HEK293 (cell line): ENCODE measurements at regions not wholly inside any gene's neighbourhood (a gene's known extent, or its start where the extent isn't known, plus 50 kb on each side); places are given as distances from the start of the nearest gene placed in this dataset.

Experiments used
- CTCF ChIA-PET: fragments of 350-600 bp; formaldehyde crosslinking; extraction: SDS; loops from one replicate; lab custom pipeline; 2021; ENCODE audit warnings: antibody characterized with exemption; lab: Yijun Ruan, JAX
- POLR2A ChIA-PET: fragments of 300-600 bp; formaldehyde crosslinking; extraction: SDS; loops from one replicate; lab custom pipeline; 2020; ENCODE audit warnings: antibody characterized with exemption, inconsistent platforms; lab: Yijun Ruan, JAX
- H3K27ac ChIP-seq: fragments of 200-500 bp; sonication (Bioruptor generic); 2 replicates; pipeline ENCODE4 v1.5.1; 2014; ENCODE audit warnings: low read depth, low read length, control low read depth, inconsistent platforms; ENCODE audit errors: extremely low read depth
- H3K36me3 ChIP-seq, 2 experiments: fragments of 200-500 bp in 1 of 2; sonication (Bioruptor generic) in 1 of 2; 1 replicate in 1 of 2; 2 replicates in 1 of 2; pipeline ENCODE4 v1.5.1; 2014 to 2017; ENCODE audit warnings: inconsistent platforms in 2 of 2, low read length in 2 of 2; ENCODE audit not compliant: control insufficient read depth in 2 of 2, insufficient read depth in 1 of 2
- H3K4me1 ChIP-seq: fragments of 200-500 bp; sonication (Bioruptor generic); 2 replicates; pipeline ENCODE4 v1.5.1; 2014; ENCODE audit warnings: mild to moderate bottlenecking, low read length, inconsistent platforms; ENCODE audit not compliant: control insufficient read depth, insufficient read depth
- H3K4me3 ChIP-seq: 2 replicates; pipeline ENCODE4 v1.5.1; 2011; ENCODE audit warnings: low read depth, mild to moderate bottlenecking, control low read depth, low read length, moderate library complexity
- H3K9me3 ChIP-seq: fragments of 200-500 bp; sonication (Bioruptor generic); 2 replicates; pipeline ENCODE4 v1.5.1; 2014; ENCODE audit warnings: low read depth, low read length, inconsistent platforms; ENCODE audit not compliant: control insufficient read depth, insufficient read depth
- EGR2 ChIP-seq: fragments of 450-650 bp; formaldehyde crosslinking; IDR thresholded peaks from 2 replicates; pipeline ENCODE4 v1.5.1; 2016; ENCODE audit warnings: low read depth, missing biosample characterization, missing genetic modification characterization
- HOXA7 ChIP-seq: sonication (generic); formaldehyde crosslinking; IDR thresholded peaks from 2 replicates; pipeline ENCODE4 v1.8.1; 2022; ENCODE audit warnings: missing genetic modification reagents, borderline replicate concordance
- HOXD13 ChIP-seq: sonication (generic); formaldehyde crosslinking; IDR thresholded peaks from 2 replicates; pipeline ENCODE4 v1.8.0; 2022; ENCODE audit warnings: missing genetic modification reagents, borderline replicate concordance
- KLF1 ChIP-seq: fragments of 450-650 bp; formaldehyde crosslinking; IDR thresholded peaks from 2 replicates; pipeline ENCODE4 v1.5.1; 2016; ENCODE audit warnings: missing biosample characterization, missing genetic modification characterization
- KLF10 ChIP-seq: fragments of 450-650 bp; IDR thresholded peaks from 2 replicates; pipeline ENCODE4 v1.5.1; 2018; ENCODE audit warnings: missing biosample characterization, mild to moderate bottlenecking, missing genetic modification characterization
- MZF1 ChIP-seq: fragments of 450-650 bp; formaldehyde crosslinking; IDR thresholded peaks from 2 replicates; pipeline ENCODE4 v1.5.1; 2017; ENCODE audit warnings: missing biosample characterization, missing genetic modification characterization, borderline replicate concordance
- OSR2 ChIP-seq: fragments of 450-650 bp; formaldehyde crosslinking; IDR thresholded peaks from 2 replicates; pipeline ENCODE4 v1.5.1; 2016; ENCODE audit warnings: missing biosample characterization, missing genetic modification characterization
- SCRT1 ChIP-seq: fragments of 450-650 bp; formaldehyde crosslinking; IDR thresholded peaks from 2 replicates; pipeline ENCODE4 v1.5.1; 2016; ENCODE audit warnings: missing biosample characterization, missing genetic modification characterization, borderline replicate concordance
- SCRT2 ChIP-seq: fragments of 450-650 bp; formaldehyde crosslinking; IDR thresholded peaks from 2 replicates; pipeline ENCODE4 v1.5.1; 2016; ENCODE audit warnings: missing biosample characterization, missing genetic modification characterization
- SP7 ChIP-seq: fragments of 450-650 bp; formaldehyde crosslinking; IDR thresholded peaks from 2 replicates; pipeline ENCODE4 v1.5.1; 2016; ENCODE audit warnings: missing biosample characterization, missing genetic modification characterization
- WT1 ChIP-seq: fragments of 450-650 bp; formaldehyde crosslinking; IDR thresholded peaks from 2 replicates; pipeline ENCODE4 v1.5.1; 2016; ENCODE audit warnings: missing biosample characterization, missing genetic modification characterization
- ZBTB44 ChIP-seq: fragments of 450-650 bp; IDR thresholded peaks from 2 replicates; pipeline ENCODE4 v1.5.1; 2018; ENCODE audit warnings: missing biosample characterization, mild to moderate bottlenecking, missing genetic modification characterization
- ZNF311 ChIP-seq: fragments of 450-650 bp; formaldehyde crosslinking; IDR thresholded peaks from 2 replicates; pipeline ENCODE4 v1.5.1; 2017; ENCODE audit warnings: missing biosample characterization, missing genetic modification characterization, borderline replicate concordance
- ZNF558 ChIP-seq: fragments of 450-650 bp; formaldehyde crosslinking; IDR thresholded peaks from 2 replicates; pipeline ENCODE4 v1.5.1; 2016; ENCODE audit warnings: missing biosample characterization, missing genetic modification characterization
- ZNF654 ChIP-seq: fragments of 450-650 bp; formaldehyde crosslinking; IDR thresholded peaks from 2 replicates; pipeline ENCODE4 v1.5.1; 2016; ENCODE audit warnings: low read depth, missing biosample characterization, missing genetic modification characterization
- ZNF76 ChIP-seq: fragments of 450-650 bp; formaldehyde crosslinking; IDR thresholded peaks from 2 replicates; pipeline ENCODE4; 2016; ENCODE audit warnings: low read depth, missing biosample characterization, missing genetic modification characterization, borderline replicate concordance
- ZNF768 ChIP-seq: fragments of 450-650 bp; formaldehyde crosslinking; IDR thresholded peaks from 2 replicates; pipeline ENCODE4 v1.5.1; 2018; ENCODE audit warnings: missing biosample characterization, mild to moderate bottlenecking, missing genetic modification characterization
- ZNF785 ChIP-seq: fragments of 450-650 bp; formaldehyde crosslinking; IDR thresholded peaks from 2 replicates; pipeline ENCODE4 v1.5.1; 2016; ENCODE audit warnings: missing biosample characterization, missing genetic modification characterization
- TF ChIP-seq, protein P1 (sequence below): fragments of 450-650 bp; formaldehyde crosslinking; IDR thresholded peaks from 2 replicates; pipeline ENCODE4 v1.5.0; 2017; ENCODE audit warnings: missing biosample characterization, missing genetic modification characterization, borderline replicate concordance
- TF ChIP-seq, protein P2 (sequence below): fragments of 450-650 bp; formaldehyde crosslinking; IDR thresholded peaks from 2 replicates; pipeline ENCODE4 v1.5.1; 2016; ENCODE audit warnings: missing biosample characterization, missing genetic modification characterization
- TF ChIP-seq, protein P3 (sequence below): fragments of 450-650 bp; formaldehyde crosslinking; IDR thresholded peaks from 2 replicates; pipeline ENCODE4 v1.5.1; 2016; ENCODE audit warnings: missing biosample characterization, missing genetic modification characterization, low read depth
- TF ChIP-seq, protein P4 (sequence below): fragments of 450-650 bp; formaldehyde crosslinking; IDR thresholded peaks from 2 replicates; pipeline ENCODE4 v1.5.1; 2016; ENCODE audit warnings: missing biosample characterization, missing genetic modification characterization

DNA sequence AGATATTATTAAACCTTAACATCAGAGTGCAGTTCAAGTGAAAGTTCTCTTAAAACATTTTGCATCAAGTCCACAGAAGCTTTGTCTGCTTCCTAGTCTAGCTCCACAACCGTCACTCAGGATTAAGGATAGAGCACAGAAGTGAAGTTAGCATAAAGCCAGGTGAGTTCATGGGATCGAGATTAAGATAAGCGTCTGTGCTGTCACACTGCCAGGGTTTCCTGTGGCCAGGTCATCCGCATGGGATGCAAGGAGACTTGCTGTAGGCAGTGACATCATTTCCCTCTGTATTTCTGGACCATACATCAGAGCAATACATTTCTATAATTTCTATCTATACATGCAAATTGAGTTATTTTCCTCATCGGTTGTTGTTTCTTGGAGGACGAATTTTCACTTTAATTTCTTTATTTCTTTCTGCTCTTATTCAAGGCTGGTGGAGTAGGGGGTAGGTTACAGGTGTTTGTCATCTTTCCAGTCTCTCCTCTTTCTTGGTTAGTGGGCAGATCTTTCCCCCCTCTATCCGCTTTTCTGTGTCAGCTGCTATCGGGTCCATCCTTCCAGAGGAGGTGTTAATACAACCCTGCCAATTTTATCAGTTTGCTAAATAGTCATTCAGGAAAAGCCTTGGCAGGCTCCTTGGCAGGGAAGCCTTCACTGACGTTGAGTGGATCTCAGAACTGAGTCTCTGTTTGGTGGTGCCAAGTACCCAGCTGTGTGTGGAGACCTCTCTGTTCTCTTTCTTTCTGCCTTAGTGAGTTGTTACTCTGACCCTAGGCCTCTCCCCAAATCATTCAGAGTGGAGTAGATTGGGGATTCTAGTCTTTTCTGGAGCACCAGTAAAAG lies 307.6 kb upstream of the MAP3K7 start (continued):
- TF ChIP-seq ZBTB44 (tag by site-specific recombination) (0 out of 2 replicates have a peak, but pooled peaks have one; percentile 31), HOXD13 (CRISPR knock-in tag) (no peak), ZNF558 (tag by site-specific recombination) (no peak), SP7 (tag by site-specific recombination) (no peak), ZNF768 (tag by site-specific recombination) (peak; percentile 49; the same call in 1 of the 2 replicates), OSR2 (tag by site-specific recombination) (peak; percentile 56; the same call in 1 of the 2 replicates), ZNF785 (tag by site-specific recombination) (no peak), HOXA7 (CRISPR knock-in tag) (no peak), SCRT2 (peak; percentile 66)
- TF ChIP-seq, protein P1, sequence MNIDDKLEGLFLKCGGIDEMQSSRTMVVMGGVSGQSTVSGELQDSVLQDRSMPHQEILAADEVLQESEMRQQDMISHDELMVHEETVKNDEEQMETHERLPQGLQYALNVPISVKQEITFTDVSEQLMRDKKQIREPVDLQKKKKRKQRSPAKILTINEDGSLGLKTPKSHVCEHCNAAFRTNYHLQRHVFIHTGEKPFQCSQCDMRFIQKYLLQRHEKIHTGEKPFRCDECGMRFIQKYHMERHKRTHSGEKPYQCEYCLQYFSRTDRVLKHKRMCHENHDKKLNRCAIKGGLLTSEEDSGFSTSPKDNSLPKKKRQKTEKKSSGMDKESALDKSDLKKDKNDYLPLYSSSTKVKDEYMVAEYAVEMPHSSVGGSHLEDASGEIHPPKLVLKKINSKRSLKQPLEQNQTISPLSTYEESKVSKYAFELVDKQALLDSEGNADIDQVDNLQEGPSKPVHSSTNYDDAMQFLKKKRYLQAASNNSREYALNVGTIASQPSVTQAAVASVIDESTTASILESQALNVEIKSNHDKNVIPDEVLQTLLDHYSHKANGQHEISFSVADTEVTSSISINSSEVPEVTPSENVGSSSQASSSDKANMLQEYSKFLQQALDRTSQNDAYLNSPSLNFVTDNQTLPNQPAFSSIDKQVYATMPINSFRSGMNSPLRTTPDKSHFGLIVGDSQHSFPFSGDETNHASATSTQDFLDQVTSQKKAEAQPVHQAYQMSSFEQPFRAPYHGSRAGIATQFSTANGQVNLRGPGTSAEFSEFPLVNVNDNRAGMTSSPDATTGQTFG: no peak
- TF ChIP-seq, protein P2, sequence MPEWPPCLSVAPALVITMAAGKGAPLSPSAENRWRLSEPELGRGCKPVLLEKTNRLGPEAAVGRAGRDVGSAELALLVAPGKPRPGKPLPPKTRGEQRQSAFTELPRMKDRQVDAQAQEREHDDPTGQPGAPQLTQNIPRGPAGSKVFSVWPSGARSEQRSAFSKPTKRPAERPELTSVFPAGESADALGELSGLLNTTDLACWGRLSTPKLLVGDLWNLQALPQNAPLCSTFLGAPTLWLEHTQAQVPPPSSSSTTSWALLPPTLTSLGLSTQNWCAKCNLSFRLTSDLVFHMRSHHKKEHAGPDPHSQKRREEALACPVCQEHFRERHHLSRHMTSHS (tag by site-specific recombination): no peak

DNA sequence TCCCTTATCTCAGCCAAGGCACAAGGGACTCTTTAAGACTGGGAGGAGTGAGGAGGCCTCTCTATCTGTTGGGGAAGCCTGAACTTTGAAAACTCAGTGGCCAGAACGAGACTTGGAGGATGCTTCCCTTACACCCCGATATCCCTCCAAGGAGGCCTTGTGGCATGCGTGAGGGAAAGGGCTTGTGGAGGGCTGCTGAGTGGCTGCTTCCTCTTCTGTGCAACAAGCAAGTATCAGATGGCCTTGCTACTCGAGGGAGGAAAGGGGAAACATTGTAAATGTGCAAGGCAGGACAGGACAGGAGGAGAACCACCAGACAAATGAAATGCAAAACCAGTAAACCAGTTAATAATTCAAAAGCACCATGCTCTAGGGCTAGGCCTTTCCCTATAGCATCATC lies 306.5 kb upstream of the MAP3K7 start:
- CTCF ChIA-PET: interaction anchor here (1.6 to 1.7 kb wide), 2 partner anchors 33 to 46 kb away, joined by 4 to 6 read pairs; no protein-coding TSS in a partner anchor
- Histone ChIP-seq H3K36me3 (no peaks in the 10 kb centered on the region), H3K9me3 (no peaks in the 10 kb centered on the region), H3K4me1 (peaks cover 15% of the 10 kb centered on the region), H3K27ac (no peak overlapping the region), H3K4me3 (no peak overlapping the region)
- TF ChIP-seq MZF1 (tag by site-specific recombination): no peak
- TF ChIP-seq, protein P3, sequence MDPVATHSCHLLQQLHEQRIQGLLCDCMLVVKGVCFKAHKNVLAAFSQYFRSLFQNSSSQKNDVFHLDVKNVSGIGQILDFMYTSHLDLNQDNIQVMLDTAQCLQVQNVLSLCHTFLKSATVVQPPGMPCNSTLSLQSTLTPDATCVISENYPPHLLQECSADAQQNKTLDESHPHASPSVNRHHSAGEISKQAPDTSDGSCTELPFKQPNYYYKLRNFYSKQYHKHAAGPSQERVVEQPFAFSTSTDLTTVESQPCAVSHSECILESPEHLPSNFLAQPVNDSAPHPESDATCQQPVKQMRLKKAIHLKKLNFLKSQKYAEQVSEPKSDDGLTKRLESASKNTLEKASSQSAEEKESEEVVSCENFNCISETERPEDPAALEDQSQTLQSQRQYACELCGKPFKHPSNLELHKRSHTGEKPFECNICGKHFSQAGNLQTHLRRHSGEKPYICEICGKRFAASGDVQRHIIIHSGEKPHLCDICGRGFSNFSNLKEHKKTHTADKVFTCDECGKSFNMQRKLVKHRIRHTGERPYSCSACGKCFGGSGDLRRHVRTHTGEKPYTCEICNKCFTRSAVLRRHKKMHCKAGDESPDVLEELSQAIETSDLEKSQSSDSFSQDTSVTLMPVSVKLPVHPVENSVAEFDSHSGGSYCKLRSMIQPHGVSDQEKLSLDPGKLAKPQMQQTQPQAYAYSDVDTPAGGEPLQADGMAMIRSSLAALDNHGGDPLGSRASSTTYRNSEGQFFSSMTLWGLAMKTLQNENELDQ: no peak
- no peak for TF ChIP-seq SCRT1 (tag by site-specific recombination)
- TF ChIP-seq EGR2 (tag by site-specific recombination): no peak
- POLR2A ChIA-PET: no interaction called here

DNA sequence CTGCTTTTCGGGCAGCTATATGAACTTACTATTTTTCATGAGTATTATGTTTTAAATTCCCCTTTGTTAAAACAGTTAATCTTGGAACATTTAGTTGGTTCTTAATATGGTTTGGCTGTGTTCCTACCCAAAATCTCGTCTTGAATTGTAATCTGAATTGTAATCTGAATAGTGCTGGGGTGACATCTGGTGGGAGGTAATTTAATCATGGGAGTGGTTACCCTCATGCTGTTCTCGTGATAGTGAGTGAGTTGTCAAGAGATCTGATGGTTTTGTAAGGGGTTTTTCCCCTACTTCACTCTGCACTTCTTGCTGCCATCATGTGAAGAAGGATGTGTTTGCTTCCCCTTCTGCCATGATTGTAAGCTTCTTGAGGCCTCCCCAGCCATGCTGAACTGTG lies 305.4 kb upstream of the MAP3K7 start:
- ChIA-PET CTCF (interaction anchor here (0.9 to 1.7 kb wide), 4 partner anchors 32 to 281 kb away, joined by 3 to 6 read pairs (median 4); no protein-coding TSS in a partner anchor), POLR2A (no interaction called here)
- Histone ChIP-seq H3K36me3 (no peaks in the 10 kb centered on the region), H3K27ac (no peak overlapping the region), H3K4me1 (peaks cover 15% of the 10 kb centered on the region), H3K4me3 (no peak overlapping the region), H3K9me3 (no peaks in the 10 kb centered on the region)
- no peak for TF ChIP-seq KLF10 (tag by site-specific recombination)
- TF ChIP-seq ZNF654 (tag by site-specific recombination): peak; percentile 57
- peak; percentile 62; the same call in 1 of the 2 replicates for TF ChIP-seq WT1 (tag by site-specific recombination)
- TF ChIP-seq, protein P4, sequence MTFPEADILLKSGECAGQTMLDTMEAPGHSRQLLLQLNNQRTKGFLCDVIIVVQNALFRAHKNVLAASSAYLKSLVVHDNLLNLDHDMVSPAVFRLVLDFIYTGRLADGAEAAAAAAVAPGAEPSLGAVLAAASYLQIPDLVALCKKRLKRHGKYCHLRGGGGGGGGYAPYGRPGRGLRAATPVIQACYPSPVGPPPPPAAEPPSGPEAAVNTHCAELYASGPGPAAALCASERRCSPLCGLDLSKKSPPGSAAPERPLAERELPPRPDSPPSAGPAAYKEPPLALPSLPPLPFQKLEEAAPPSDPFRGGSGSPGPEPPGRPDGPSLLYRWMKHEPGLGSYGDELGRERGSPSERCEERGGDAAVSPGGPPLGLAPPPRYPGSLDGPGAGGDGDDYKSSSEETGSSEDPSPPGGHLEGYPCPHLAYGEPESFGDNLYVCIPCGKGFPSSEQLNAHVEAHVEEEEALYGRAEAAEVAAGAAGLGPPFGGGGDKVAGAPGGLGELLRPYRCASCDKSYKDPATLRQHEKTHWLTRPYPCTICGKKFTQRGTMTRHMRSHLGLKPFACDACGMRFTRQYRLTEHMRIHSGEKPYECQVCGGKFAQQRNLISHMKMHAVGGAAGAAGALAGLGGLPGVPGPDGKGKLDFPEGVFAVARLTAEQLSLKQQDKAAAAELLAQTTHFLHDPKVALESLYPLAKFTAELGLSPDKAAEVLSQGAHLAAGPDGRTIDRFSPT (tag by site-specific recombination): no peak
- no peak for TF ChIP-seq ZNF768 (tag by site-specific recombination)
- no peak for TF ChIP-seq ZNF311 (tag by site-specific recombination)
- peak; percentile 53 for TF ChIP-seq KLF1 (tag by site-specific recombination)
- TF ChIP-seq ZNF76: no peak
